IMR-90 (cell line): ENCODE measurements at regions not wholly inside any gene's neighbourhood (a gene's known extent, or its start where the extent isn't known, plus 50 kb on each side); places are given as distances from the start of the nearest gene placed in this dataset.

Experiments
- ATAC-seq: fragments of 200-7000 bp; cut with Tn5 transposase; 2 replicates; pipeline ENCODE4 v1.9.1; 2020; ENCODE audit warnings: low read depth, mild to moderate bottlenecking, moderate library complexity
- BruUV-seq: library from RNA; stranded (reverse); fragments of 400-500 nt; replicated peaks from 2 replicates; lab custom pipeline; 2021; lab: Mats Ljungman, UMichigan
- CTCF ChIA-PET: fragments of 300-600 bp; formaldehyde crosslinking; extraction: SDS; loops from one replicate; lab custom pipeline; 2021; ENCODE audit warnings: antibody characterized with exemption; lab: Yijun Ruan, JAX
- POLR2A ChIA-PET: fragments of 300-600 bp; sonication (Branson Sonifier 250); formaldehyde crosslinking; loops from one replicate; lab custom pipeline; 2022; ENCODE audit warnings: antibody characterized with exemption; ENCODE audit not compliant: unreplicated experiment; lab: Charles Lee
- DNase-seq: peaks from one replicate; pipeline ENCODE4 v3.0.0; 2013
- H2AFZ ChIP-seq: replicated peaks from 2 replicates; pipeline ENCODE3; 2013; ENCODE audit warnings: low read length, mild to moderate bottlenecking; ENCODE audit not compliant: poor library complexity
- H2AK5ac ChIP-seq: 2 replicates; pipeline ENCODE4 v1.6.1; 2013; ENCODE audit warnings: low read depth, low read length, inconsistent platforms
- H2AK9ac ChIP-seq: replicated peaks from 2 replicates; pipeline ENCODE3; 2013; ENCODE audit warnings: mild to moderate bottlenecking, low read depth, low read length, moderate library complexity; ENCODE audit not compliant: poor library complexity
- H2BK120ac ChIP-seq: 2 replicates; pipeline ENCODE4 v1.6.1; 2013; ENCODE audit warnings: low read depth, low read length, inconsistent platforms
- H2BK15ac ChIP-seq: 3 replicates; pipeline ENCODE4 v1.6.1; 2013; ENCODE audit warnings: low read depth, low read length, inconsistent platforms
- H2BK20ac ChIP-seq: 2 replicates; pipeline ENCODE4 v1.6.1; 2013; ENCODE audit warnings: low read depth, mild to moderate bottlenecking, inconsistent platforms, low read length, moderate library complexity
- H2BK5ac ChIP-seq: 2 replicates; pipeline ENCODE4 v1.6.1; 2013; ENCODE audit warnings: mild to moderate bottlenecking, low read depth, low read length, inconsistent platforms; ENCODE audit not compliant: poor library complexity, severe bottlenecking
- H3K14ac ChIP-seq: replicated peaks from 2 replicates; pipeline ENCODE4 v1.6.1; 2013; ENCODE audit warnings: low read depth, low read length, inconsistent platforms
- H3K18ac ChIP-seq: 2 replicates; pipeline ENCODE4 v1.6.1; 2013; ENCODE audit warnings: low read depth, low read length, control low read depth
- H3K23ac ChIP-seq: 2 replicates; pipeline ENCODE4 v1.6.1; 2013; ENCODE audit warnings: low read depth, low read length, inconsistent platforms
- H3K27ac ChIP-seq: 2 replicates; pipeline ENCODE4 v1.5.1; 2013; ENCODE audit warnings: mild to moderate bottlenecking, control low read depth, low read length; ENCODE audit not compliant: insufficient read depth
- H3K27me3 ChIP-seq: 2 replicates; pipeline ENCODE4 v1.6.1; 2013; ENCODE audit warnings: low read length; ENCODE audit not compliant: control insufficient read depth, insufficient read depth
- H3K36me3 ChIP-seq: 2 replicates; pipeline ENCODE4 v1.6.1; 2013; ENCODE audit warnings: low read length, mixed read lengths; ENCODE audit not compliant: control insufficient read depth, insufficient read depth
- H3K4ac ChIP-seq: 2 replicates; pipeline ENCODE4 v1.6.1; 2013; ENCODE audit warnings: low read depth, low read length, inconsistent platforms
- H3K4me1 ChIP-seq: 2 replicates; pipeline ENCODE4 v1.6.1; 2013; ENCODE audit warnings: low read length, mixed read lengths; ENCODE audit not compliant: control insufficient read depth, insufficient read depth
- H3K4me2 ChIP-seq: 2 replicates; pipeline ENCODE4 v1.6.1; 2013; ENCODE audit warnings: low read depth, mild to moderate bottlenecking, control low read depth, low read length, moderate library complexity
- H3K4me3 ChIP-seq: 2 replicates; pipeline ENCODE4 v1.5.1; 2013; ENCODE audit warnings: low read depth, mild to moderate bottlenecking, control low read depth, low read length, moderate library complexity; ENCODE audit not compliant: insufficient read depth
- H3K56ac ChIP-seq: 2 replicates; pipeline ENCODE4 v1.6.1; 2013; ENCODE audit warnings: low read length, inconsistent platforms; ENCODE audit not compliant: insufficient read depth; ENCODE audit errors: extremely low read depth
- H3K79me1 ChIP-seq, 2 experiments: 2 replicates each; pipeline ENCODE4 v1.6.1; 2013; ENCODE audit warnings: low read length in 2 of 2, inconsistent platforms in 1 of 2, low read depth in 1 of 2
- H3K9ac ChIP-seq: 2 replicates; pipeline ENCODE4 v1.6.1; 2013; ENCODE audit warnings: low read depth, low read length, control low read depth
- H3K9me1 ChIP-seq: 2 replicates; pipeline ENCODE4 v1.6.1; 2013; ENCODE audit warnings: low read length, inconsistent platforms; ENCODE audit not compliant: insufficient read depth
- H3K9me3 ChIP-seq: 2 replicates; pipeline ENCODE4 v1.6.1; 2013; ENCODE audit warnings: low read length; ENCODE audit not compliant: control insufficient read depth, insufficient read depth
- H4K20me1 ChIP-seq: 2 replicates; pipeline ENCODE4 v1.6.1; 2013; ENCODE audit warnings: low read length, inconsistent platforms; ENCODE audit not compliant: insufficient read depth
- H4K5ac ChIP-seq: 2 replicates; pipeline ENCODE4 v1.6.1; 2013; ENCODE audit warnings: mild to moderate bottlenecking, low read depth, low read length, control low read depth
- H4K8ac ChIP-seq, 2 experiments: 2 replicates each; pipeline ENCODE4 v1.6.1; 2013; ENCODE audit warnings: low read depth in 2 of 2, low read length in 2 of 2, control low read depth in 1 of 2, inconsistent platforms in 1 of 2
- H4K91ac ChIP-seq: 2 replicates; pipeline ENCODE4 v1.6.1; 2013; ENCODE audit warnings: low read depth, low read length, inconsistent platforms; ENCODE audit not compliant: insufficient read depth
- BHLHE40 ChIP-seq: fragments of 150-350 bp; IDR thresholded peaks from 2 replicates; pipeline ENCODE4 v1.6.1; 2016; ENCODE audit warnings: mild to moderate bottlenecking, low read depth, low read length
- ELK1 ChIP-seq: fragments of 150-350 bp; IDR thresholded peaks from 2 replicates; pipeline ENCODE4 v1.6.1; 2016; ENCODE audit warnings: low read depth, mild to moderate bottlenecking, low read length, moderate library complexity, borderline replicate concordance
- FOS ChIP-seq: fragments of 150-350 bp; IDR thresholded peaks from 2 replicates; pipeline ENCODE4 v1.6.1; 2016; ENCODE audit warnings: low read depth, low read length
- MAZ ChIP-seq: IDR thresholded peaks from 2 replicates; pipeline ENCODE4 v1.6.1; 2012; ENCODE audit warnings: low read depth, mild to moderate bottlenecking, low read length, improper control_type of control experiment, moderate library complexity, borderline replicate concordance
- MXI1 ChIP-seq: IDR thresholded peaks from 2 replicates; pipeline ENCODE4 v1.6.1; 2012; ENCODE audit warnings: low read depth, mild to moderate bottlenecking, low read length, moderate library complexity, borderline replicate concordance
- POLR2A ChIP-seq: IDR thresholded peaks from 2 replicates; pipeline ENCODE4 v1.6.1; 2012; ENCODE audit warnings: mild to moderate bottlenecking, low read depth, low read length
- RCOR1 ChIP-seq: IDR thresholded peaks from 2 replicates; pipeline ENCODE4 v1.6.1; 2012; ENCODE audit warnings: mild to moderate bottlenecking, low read length, improper control_type of control experiment; ENCODE audit not compliant: insufficient replicate concordance
- RFX5 ChIP-seq: IDR thresholded peaks from 2 replicates; pipeline ENCODE4 v1.8.0; 2012; ENCODE audit warnings: low read depth, mild to moderate bottlenecking, low read length, moderate library complexity
- SMC3 ChIP-seq: fragments of 150-350 bp; IDR thresholded peaks from 2 replicates; pipeline ENCODE4 v1.6.1; 2016; ENCODE audit warnings: low read depth, mild to moderate bottlenecking, antibody characterized with exemption, low read length, moderate library complexity
- WGBS, 2 experiments: methylation state at CpG; one replicate each; pipeline versions ENCODE4 v1.1.5 to v1.1.7; 2013; ENCODE audit warnings: missing lambda C conversion rate in 2 of 2; ENCODE audit not compliant: insufficient read length in 1 of 2; ENCODE audit errors: extremely low coverage in 2 of 2; 5-methylcytosine and 5-hydroxymethylcytosine counted together
- dilution Hi-C: fragments of 300-500 bp; cut with HindIII; formaldehyde crosslinking; loops from one replicate; pipeline ENCODE4 v1.14.3; 2018; ENCODE audit warnings: low sequenced_read_pairs; ENCODE audit not compliant: unreplicated experiment
- in situ Hi-C: fragments of 300-500 bp; cut with MboI; formaldehyde crosslinking; loops from 3 replicates; pipeline ENCODE4 v1.14.3; 2019; ENCODE audit warnings: low sequenced_read_pairs, inconsistent platforms, mixed read lengths
- intact Hi-C: fragments of 100-400 bp; cut with micrococcal nuclease; formaldehyde crosslinking; loops from 2 replicates; pipeline ENCODE4 v1.10.0; 2022
- TF ChIP-seq, protein P1 (sequence below): fragments of 150-350 bp; IDR thresholded peaks from 2 replicates; pipeline ENCODE4 v1.6.1; 2017; ENCODE audit warnings: mild to moderate bottlenecking, antibody characterized with exemption, low read length, low read depth
- TF ChIP-seq, protein P2 (sequence below): conservative IDR thresholded peaks from 2 replicates; pipeline ENCODE4 v1.5.1; 2012; ENCODE audit warnings: mild to moderate bottlenecking, low read depth, low read length, improper control_type of control experiment

DNA sequence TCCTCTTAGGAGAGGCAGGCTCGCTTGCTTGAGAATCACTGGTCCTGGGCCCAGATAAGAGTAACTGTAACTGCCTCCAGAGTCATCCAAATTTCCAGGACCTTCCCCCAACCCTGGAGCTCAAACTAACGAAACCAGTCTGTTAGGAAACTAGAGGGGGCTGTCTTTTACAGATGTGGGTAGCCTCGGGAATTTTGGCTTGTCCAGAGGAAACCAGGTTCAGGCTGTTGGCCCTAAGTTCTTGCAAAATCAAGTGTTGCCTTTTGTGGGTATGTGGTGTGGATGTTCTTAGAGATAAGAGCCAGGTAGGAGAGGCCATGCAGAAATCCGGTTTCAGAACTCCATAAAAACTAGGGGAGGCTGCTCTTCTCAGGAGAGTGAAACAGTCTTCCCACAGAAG lies 125.0 kb upstream of the DLX2 start:
- no TSS peak for BruUV-seq
- no CpG with 5 or more reads among the region's 4 CpGs for WGBS, 2 experiments
- no peak overlapping the region for H3K14ac ChIP-seq

More for the DNA sequence above, 125.0 kb upstream of the DLX2 start:
- TF ChIP-seq RCOR1 (no peak), POLR2A (no peak), BHLHE40 (no peak), SMC3 (no peak), ELK1 (no peak), MXI1 (no peak), MAZ (no peak), RFX5 (no peak), FOS (no peak)
- TF ChIP-seq, protein P1, sequence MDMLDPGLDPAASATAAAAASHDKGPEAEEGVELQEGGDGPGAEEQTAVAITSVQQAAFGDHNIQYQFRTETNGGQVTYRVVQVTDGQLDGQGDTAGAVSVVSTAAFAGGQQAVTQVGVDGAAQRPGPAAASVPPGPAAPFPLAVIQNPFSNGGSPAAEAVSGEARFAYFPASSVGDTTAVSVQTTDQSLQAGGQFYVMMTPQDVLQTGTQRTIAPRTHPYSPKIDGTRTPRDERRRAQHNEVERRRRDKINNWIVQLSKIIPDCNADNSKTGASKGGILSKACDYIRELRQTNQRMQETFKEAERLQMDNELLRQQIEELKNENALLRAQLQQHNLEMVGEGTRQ: no peak
- TF ChIP-seq, protein P2, sequence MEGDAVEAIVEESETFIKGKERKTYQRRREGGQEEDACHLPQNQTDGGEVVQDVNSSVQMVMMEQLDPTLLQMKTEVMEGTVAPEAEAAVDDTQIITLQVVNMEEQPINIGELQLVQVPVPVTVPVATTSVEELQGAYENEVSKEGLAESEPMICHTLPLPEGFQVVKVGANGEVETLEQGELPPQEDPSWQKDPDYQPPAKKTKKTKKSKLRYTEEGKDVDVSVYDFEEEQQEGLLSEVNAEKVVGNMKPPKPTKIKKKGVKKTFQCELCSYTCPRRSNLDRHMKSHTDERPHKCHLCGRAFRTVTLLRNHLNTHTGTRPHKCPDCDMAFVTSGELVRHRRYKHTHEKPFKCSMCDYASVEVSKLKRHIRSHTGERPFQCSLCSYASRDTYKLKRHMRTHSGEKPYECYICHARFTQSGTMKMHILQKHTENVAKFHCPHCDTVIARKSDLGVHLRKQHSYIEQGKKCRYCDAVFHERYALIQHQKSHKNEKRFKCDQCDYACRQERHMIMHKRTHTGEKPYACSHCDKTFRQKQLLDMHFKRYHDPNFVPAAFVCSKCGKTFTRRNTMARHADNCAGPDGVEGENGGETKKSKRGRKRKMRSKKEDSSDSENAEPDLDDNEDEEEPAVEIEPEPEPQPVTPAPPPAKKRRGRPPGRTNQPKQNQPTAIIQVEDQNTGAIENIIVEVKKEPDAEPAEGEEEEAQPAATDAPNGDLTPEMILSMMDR: no peak
- Histone ChIP-seq H3K4me1 (peaks cover 18% of the 10 kb centered on the region; the same call in 1 of the 2 replicates), H4K8ac (no peak overlapping the region), H4K91ac (no peak overlapping the region), H2AK9ac (no peak overlapping the region), H3K18ac (no peak overlapping the region), H4K20me1 (peaks cover 4% of the 10 kb centered on the region; the same call in 1 of the 2 replicates), H2BK120ac (no peak overlapping the region), H2BK15ac (no peak overlapping the region), H2BK20ac (no peak overlapping the region), H2BK5ac (no peak overlapping the region), H3K56ac (no peak overlapping the region), H3K36me3 (no peaks in the 10 kb centered on the region), H3K4me2 (no peak overlapping the region), H3K23ac (no peak overlapping the region), H3K4ac (no peak overlapping the region), H3K9me1 (peaks cover 10% of the 10 kb centered on the region; the same call in 1 of the 2 replicates), H2AFZ (no peak overlapping the region), H3K9me3 (no peaks in the 10 kb centered on the region), H3K27ac (no peak overlapping the region), H3K27me3 (no peaks in the 10 kb centered on the region), H3K79me1 (no peaks in the 10 kb centered on the region), H2AK5ac (no peak overlapping the region), H4K5ac (no peak overlapping the region), H3K4me3 (no peak overlapping the region), H3K9ac (no peak overlapping the region)
- ChIA-PET POLR2A (no interaction called here), CTCF (interaction anchor here (1.3 kb wide), 1 partner anchor 9 kb away, joined by 3 read pairs; no protein-coding TSS in a partner anchor)
- intact Hi-C loops (no loop called here), dilution Hi-C loops (no loop called here), in situ Hi-C loops (no loop called here)
- DNase-seq (no peak), ATAC-seq (no peak)
